Gastroesophageal sphincter (tissue), 3 donors: ENCODE measurements at regions not wholly inside any gene's neighbourhood (a gene's known extent, or its start where the extent isn't known, plus 50 kb on each side); places are given as distances from the start of the nearest gene placed in this dataset.

Source experiments
- CTCF ChIP-seq, 4 experiments: fragments of 200-600 bp in 2 of 4; fragments of 450-650 bp in 2 of 4; sonication (generic) in 1 of 4; IDR thresholded peaks; one replicate each; pipeline ENCODE4 v1.5.1; 2017 to 2019; ENCODE audit warnings: antibody characterized with exemption in 4 of 4, mild to moderate bottlenecking in 2 of 4, moderate library complexity in 2 of 4
- POLR2A ChIP-seq, 2 donors: fragments of 450-650 bp; IDR thresholded peaks; one replicate each; pipeline ENCODE4 v1.6.1; 2017; ENCODE audit warnings: antibody characterized with exemption in 2 of 2, mild to moderate bottlenecking in 2 of 2, moderate library complexity in 1 of 2
- POLR2AphosphoS5 ChIP-seq: sonication (generic); formaldehyde crosslinking; IDR thresholded peaks from one replicate; pipeline ENCODE4 v1.6.1; 2017; ENCODE audit warnings: antibody characterized with exemption

GRCh38 chr14:85426068-85426935 lies 103.6 kb upstream of the FLRT2 start:
- no peak for TF ChIP-seq CTCF (IDR thresholded peaks at IDR 0.05)
- no peak for TF ChIP-seq POLR2AphosphoS5
- no peak for TF ChIP-seq POLR2A (IDR thresholded peaks at IDR 0.05)
